WERI-Rb-1 (cell line): ENCODE measurements at regions not wholly inside any gene's neighbourhood (a gene's known extent, or its start where the extent isn't known, plus 50 kb on each side); places are given as distances from the start of the nearest gene placed in this dataset.

ENCODE experiments used
- DNase-seq: peaks from one replicate; pipeline ENCODE4 v3.0.0-alpha.2; 2020
- H3K27ac ChIP-seq: fragments of 250-450 bp; sonication (Bioruptor Pico); 2 replicates; pipeline ENCODE4 v1.5.1; 2020; ENCODE audit warnings: mild to moderate bottlenecking, moderate library complexity
- H3K27me3 ChIP-seq: fragments of 250-450 bp; sonication (Bioruptor Pico); 2 replicates; pipeline ENCODE4 v1.5.1; 2021; ENCODE audit warnings: mild to moderate bottlenecking, low read depth, moderate library complexity; ENCODE audit not compliant: insufficient read depth, severe bottlenecking
- H3K36me3 ChIP-seq: fragments of 250-450 bp; sonication (Bioruptor Pico); 2 replicates; pipeline ENCODE4 v1.5.1; 2020; ENCODE audit warnings: mild to moderate bottlenecking, moderate library complexity
- H3K4me3 ChIP-seq: 2 replicates; pipeline ENCODE4 v1.5.1; 2011; ENCODE audit warnings: low read depth, mild to moderate bottlenecking, control low read depth, low read length
- H3K9me3 ChIP-seq: fragments of 250-450 bp; sonication (Bioruptor Pico); 2 replicates; pipeline ENCODE4 v1.5.1; 2021; ENCODE audit warnings: mild to moderate bottlenecking, moderate library complexity; ENCODE audit not compliant: severe bottlenecking
- CTCF ChIP-seq: IDR thresholded peaks from 2 replicates; pipeline ENCODE4 v1.5.1; 2011; ENCODE audit warnings: low read depth, mild to moderate bottlenecking, control low read depth, inconsistent platforms, low read length

DNA sequence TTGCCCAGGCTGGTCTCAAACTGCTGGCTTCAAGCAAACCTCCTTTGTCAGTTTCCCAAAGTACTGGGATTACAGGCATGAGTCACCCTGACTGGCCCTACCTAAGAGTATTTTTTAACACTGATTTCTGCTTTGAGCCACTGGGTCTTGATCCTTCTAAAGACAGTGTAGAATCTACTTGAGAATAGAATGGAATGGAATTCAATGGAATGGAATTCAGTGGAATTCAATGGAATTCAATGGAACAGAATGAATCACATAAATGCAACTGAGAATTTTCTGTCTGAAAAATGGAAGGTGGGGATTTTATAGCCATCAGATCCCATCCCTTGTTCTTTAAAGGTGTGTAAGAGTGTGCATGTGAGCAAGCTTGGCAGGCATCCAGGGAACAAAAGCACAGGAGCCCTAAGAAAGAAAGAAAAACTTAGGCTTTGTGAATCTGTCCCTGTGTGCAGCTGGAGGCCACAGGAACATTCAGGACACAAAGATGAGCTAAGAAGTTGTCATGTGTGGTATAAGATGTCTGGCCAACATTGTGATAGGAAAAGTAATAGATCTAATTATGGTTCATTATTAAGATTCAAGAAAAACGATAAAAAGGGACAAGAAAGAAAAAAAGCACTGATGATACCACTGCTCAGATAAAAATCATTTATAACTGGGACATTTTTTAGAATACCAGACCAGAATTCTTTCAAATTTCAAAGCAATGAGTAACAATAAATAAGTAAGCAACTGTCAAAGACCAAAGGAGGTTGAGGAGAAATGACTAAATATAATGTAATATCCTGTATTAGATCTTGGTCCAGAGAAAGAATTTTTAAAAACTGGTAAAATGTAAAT, 681.0 kb upstream of the GJE1 start:
- no peaks in the 10 kb centered on the region for H3K9me3 ChIP-seq
- no peak overlapping the region for H3K4me3 ChIP-seq
- no peak for TF ChIP-seq CTCF
- H3K27me3 ChIP-seq = no peaks in the 10 kb centered on the region
- H3K36me3 ChIP-seq = no peaks in the 10 kb centered on the region
- DNase-seq = no peak
- H3K27ac ChIP-seq = no peak overlapping the region

DNA sequence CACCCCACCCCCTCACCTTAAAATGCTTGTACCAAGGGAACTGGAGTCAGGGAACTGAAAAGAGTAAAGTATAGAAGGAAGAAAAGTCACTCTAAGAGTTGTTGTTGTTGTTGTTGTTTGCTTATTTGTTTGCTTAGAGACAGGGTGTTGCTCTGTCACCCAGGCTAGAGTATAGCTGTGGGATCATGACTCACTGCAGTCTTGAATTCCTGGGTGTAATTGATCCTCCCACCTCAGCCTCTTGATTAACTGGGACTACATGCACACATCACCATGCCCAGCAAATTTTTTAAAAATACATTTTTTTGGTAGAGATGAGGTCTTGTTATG, 681.6 kb upstream of the GJE1 start:
- Histone ChIP-seq H3K4me3 (no peak overlapping the region), H3K27ac (no peak overlapping the region), H3K36me3 (no peaks in the 10 kb centered on the region), H3K27me3 (no peaks in the 10 kb centered on the region), H3K9me3 (no peaks in the 10 kb centered on the region)
- DNase-seq = no peak
- TF ChIP-seq CTCF = no peak

- no peak for DNase-seq
- Histone ChIP-seq H3K27ac (no peak overlapping the region), H3K9me3 (no peaks in the 10 kb centered on the region), H3K4me3 (no peak overlapping the region), H3K27me3 (no peaks in the 10 kb centered on the region), H3K36me3 (no peaks in the 10 kb centered on the region)
- TF ChIP-seq CTCF = no peak
Measured at GRCh38 chr6:141445928-141446628, 686.6 kb upstream of the GJE1 start.

GRCh38 chr6:141443668-141444289, 688.9 kb upstream of the GJE1 start:
- Histone ChIP-seq H3K36me3 (no peaks in the 10 kb centered on the region), H3K9me3 (no peaks in the 10 kb centered on the region), H3K27ac (no peak overlapping the region), H3K27me3 (no peaks in the 10 kb centered on the region), H3K4me3 (no peak overlapping the region)
- TF ChIP-seq CTCF = no peak
- DNase-seq = no peak

- H3K27me3 ChIP-seq = no peaks in the 10 kb centered on the region
- no peaks in the 10 kb centered on the region for H3K36me3 ChIP-seq
- H3K27ac ChIP-seq = no peak overlapping the region
- H3K9me3 ChIP-seq = no peaks in the 10 kb centered on the region
- DNase-seq = no peak
- TF ChIP-seq CTCF = no peak
- no peak overlapping the region for H3K4me3 ChIP-seq
Measured at GRCh38 chr6:141443032-141443431, 689.7 kb upstream of the GJE1 start.
